NOMO-1 treated with DMSO at 0.1 percent for 48 hours (cell line): ENCODE measurements at regions not wholly inside any gene's neighbourhood (a gene's known extent, or its start where the extent isn't known, plus 50 kb on each side); places are given as distances from the start of the nearest gene placed in this dataset.

ENCODE experiments used
- DNase-seq: peaks from one replicate; lab custom pipeline; 2025; ENCODE audit not compliant: unreplicated experiment; lab: John Stamatoyannopoulos, UW

GRCh38 chr2:51483720-51484119, 451.8 kb upstream of the NRXN1 start:
- no peak for DNase-seq

GRCh38 chr2:51472783-51473182, 440.9 kb upstream of the NRXN1 start:
- DNase-seq, result no peak

- DNase-seq, result no peak
Observed at GRCh38 chr2:51472300-51472699, 440.4 kb upstream of the NRXN1 start.

- no peak for DNase-seq
Observed at GRCh38 chr2:51469102-51469501, 437.2 kb upstream of the NRXN1 start.

- no peak for DNase-seq
Observed at GRCh38 chr2:51465326-51465725, 433.4 kb upstream of the NRXN1 start.

DNA sequence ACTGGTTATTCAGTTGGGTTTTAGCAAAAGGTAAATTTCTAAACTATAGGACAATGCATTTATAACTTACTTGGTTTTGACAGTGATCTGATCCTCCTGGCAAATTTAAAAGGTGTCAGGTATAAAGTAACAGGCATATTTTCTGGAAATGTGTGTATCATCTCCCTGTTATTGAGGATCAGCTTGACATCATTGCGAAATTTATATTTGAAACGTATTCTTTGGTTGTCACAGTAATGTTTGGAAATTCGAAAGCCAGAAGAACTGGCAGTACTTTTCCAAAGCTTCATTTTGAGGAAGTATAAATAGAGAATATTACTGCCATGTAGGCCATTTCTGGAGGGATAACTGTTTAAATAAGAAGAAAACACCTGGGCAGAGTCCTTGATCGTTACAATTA, 422.2 kb upstream of the NRXN1 start:
- DNase-seq, result no peak

DNA sequence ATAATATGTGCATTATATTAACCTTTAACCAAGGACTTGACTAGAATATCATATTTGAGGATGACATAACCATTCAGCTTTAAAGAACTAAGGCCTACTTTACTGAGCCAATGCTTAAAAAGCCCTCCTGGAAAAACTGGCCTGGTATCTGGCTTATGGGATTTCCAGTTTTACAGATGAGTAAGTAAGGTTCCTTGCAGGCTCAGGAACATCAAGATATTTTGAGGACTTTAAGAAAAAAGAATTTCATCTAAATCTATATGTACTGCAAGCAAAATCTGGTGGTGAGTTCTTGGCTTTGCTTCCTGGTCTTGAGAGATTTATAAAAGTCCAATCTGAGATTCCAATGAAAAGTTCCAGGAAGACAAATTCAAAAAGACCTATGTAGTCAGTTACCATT, 417.0 kb upstream of the NRXN1 start:
- no peak for DNase-seq

DNA sequence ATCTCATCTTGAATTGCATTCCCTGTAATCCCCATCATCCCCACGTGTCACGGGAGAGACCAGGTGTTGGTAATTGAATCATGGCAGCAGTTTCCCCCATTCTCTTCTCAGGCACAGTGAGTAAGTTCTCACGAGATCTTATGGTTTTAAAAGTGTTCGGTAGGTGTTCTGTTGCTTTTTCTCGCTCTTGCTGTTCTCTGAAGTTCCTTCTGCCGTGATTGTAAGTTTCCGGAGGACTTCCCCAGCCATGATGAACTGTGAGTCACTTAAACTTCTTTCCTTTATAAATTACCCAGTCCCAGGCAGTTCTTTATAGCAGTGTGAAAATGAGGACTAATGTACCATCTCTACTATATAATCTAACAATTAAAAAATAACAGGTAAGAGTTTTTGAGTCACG, 409.9 kb upstream of the NRXN1 start:
- DNase-seq, result no peak

DNA sequence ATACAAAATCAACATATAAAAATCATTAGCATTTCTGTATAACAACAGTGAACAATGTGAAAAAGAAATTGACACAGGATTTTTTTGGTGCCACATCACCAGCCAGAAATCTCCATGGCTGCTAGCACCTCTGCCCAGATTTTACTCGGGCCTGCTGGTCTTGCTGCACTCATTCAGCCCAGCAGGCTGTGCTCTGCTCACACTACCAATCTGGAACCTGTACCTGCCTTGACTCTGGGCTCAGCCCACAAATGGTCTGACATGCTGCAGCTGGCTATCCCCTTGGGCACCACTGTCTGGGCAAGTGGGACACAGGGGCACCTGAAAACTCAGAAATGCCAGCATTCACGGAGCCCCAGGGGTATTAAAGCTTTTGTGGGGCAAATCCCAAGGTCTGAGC, 392.5 kb upstream of the NRXN1 start:
- no peak for DNase-seq

DNA sequence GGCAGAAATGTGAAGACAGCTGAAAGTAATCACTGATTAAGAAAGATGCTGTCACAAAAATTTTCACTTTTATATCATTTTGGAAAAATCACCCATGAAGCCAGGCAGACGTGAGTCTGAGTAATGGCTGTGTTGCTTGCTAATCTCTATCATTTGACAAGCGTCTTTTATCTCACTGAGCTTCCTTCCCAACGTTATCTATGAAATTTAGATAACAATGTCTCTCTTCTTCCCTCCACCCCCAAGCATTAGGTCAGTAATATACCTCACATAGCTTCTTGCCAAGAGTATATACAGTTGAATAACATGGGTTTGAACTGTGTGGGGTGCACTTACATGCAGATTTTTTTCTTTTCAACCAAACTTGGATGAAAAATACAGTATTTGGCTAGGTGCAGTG, 388.6 kb upstream of the NRXN1 start:
- no peak for DNase-seq

- no peak for DNase-seq
Observed at GRCh38 chr2:51413726-51414125, 381.8 kb upstream of the NRXN1 start.

DNA sequence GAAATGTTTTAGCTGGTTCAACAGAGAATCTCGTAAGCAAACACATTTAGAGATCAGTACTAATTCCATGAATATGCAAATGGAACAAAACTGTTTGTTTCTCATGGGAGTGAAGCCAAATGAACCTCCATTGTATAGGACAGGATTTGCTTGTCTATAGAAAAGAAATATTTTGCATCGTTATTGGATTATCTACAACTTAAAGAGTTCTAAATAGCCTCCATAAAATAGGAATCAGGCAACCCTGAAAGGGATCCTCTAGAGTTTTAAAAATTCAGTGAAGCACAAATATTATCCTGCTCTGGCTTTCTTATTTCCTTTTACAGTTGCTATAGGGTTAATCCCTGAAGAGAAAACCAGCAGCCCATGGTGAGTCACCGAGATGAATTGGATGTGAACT, 378.4 kb upstream of the NRXN1 start:
- DNase-seq, result no peak

GRCh38 chr2:51409920-51410319, 378.0 kb upstream of the NRXN1 start:
- no peak for DNase-seq

GRCh38 chr2:51404226-51404625, 372.3 kb upstream of the NRXN1 start:
- DNase-seq, result no peak

DNA sequence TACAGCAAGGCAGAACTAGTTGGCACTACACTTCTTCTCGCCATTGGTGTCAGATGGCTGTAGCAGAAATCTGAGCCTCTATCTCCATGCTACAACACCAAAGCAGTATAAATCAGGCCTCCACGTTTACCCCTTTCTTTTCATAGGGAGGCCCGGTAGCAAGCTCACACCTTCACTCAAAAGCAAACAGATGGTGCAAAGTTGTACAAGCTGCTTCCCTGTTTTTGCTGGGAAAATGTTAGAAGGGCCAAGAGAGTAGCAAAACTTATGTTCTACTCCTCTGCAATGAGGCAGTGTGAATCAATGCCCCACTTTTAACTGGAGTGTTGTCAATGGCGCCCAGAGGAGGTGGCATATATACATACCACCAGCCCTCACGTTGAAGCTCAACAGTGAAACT, 369.6 kb upstream of the NRXN1 start:
- no peak for DNase-seq

- no peak for DNase-seq
Observed at GRCh38 chr2:51387235-51387634, 355.3 kb upstream of the NRXN1 start.

DNA sequence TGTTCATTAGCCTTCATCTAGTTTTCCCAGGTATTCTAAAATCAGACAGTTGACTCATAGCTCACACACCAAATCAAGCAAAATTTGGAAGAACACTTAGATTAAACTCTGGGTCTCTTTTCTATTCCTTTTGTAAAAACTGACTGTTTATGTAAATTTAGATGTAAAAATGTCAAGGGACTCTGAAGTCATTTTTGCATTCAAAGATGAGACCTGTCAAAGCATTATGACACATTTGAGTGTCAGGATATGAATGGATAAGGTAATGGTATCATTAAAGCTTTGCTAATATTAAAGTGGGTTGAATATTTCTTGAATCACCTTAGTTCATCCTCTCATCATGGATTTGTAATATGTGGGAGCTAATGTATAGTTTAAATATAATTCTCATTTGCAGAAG, 348.1 kb upstream of the NRXN1 start:
- DNase-seq, result no peak

- no peak for DNase-seq
Observed at GRCh38 chr2:51368250-51368649, 336.3 kb upstream of the NRXN1 start.

- DNase-seq, result no peak
Observed at GRCh38 chr2:51350100-51350499, 318.2 kb upstream of the NRXN1 start.

DNA sequence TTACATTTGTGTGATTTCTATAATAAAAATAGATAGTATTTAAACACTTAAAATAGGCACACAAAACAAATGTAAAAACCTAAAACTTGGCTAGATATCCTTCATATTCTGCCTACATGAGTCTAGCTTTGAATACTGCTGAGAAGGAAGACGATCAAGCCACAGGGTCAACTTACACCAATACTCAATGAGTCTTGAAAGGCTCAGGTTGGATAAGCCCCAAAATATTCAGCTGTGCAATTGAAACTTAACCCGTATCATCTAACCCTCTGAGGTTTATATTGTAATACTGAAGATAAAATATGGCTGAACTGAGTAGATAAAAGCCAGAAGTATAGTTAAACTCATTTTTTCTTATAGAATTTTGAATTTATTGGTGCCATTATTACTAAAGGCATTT, 313.0 kb upstream of the NRXN1 start:
- DNase-seq, result no peak

GRCh38 chr2:51335087-51336058, 303.4 kb upstream of the NRXN1 start:
- DNase-seq, result no peak

- no peak for DNase-seq
Observed at GRCh38 chr2:51329512-51329911, 297.6 kb upstream of the NRXN1 start.

GRCh38 chr2:51324051-51324450, 292.1 kb upstream of the NRXN1 start:
- no peak for DNase-seq
